Endothelial cell of umbilical vein (primary cell): ENCODE measurements at regions not wholly inside any gene's neighbourhood (a gene's known extent, or its start where the extent isn't known, plus 50 kb on each side); places are given as distances from the start of the nearest gene placed in this dataset.

Source experiments
- BruUV-seq: library from RNA; stranded (reverse); fragments of 400-500 nt; replicated peaks from 2 replicates; lab custom pipeline; 2021; lab: Mats Ljungman, UMichigan
- CTCF ChIA-PET: fragments of 300-600, 350-600 bp; sonication (Branson Sonifier 250); formaldehyde crosslinking; loops from one replicate; lab custom pipeline; 2021; ENCODE audit warnings: antibody characterized with exemption, inconsistent platforms; lab: Charles Lee
- POLR2A ChIA-PET: fragments of 300-600, 350-600 bp; sonication (Branson Sonifier 250); formaldehyde crosslinking; loops from one replicate; lab custom pipeline; 2021; ENCODE audit warnings: antibody characterized with exemption, inconsistent platforms; lab: Charles Lee
- DNase-seq: peaks from one replicate; pipeline ENCODE4 v3.0.0-alpha.2; 2011; ENCODE audit warnings: low read depth, low spot score
- FAIRE-seq: peaks from 2 replicates; lab custom pipeline; 2011; peaks lifted over from hg19 to GRCh38; lab: Jason Lieb, UNC
- H2AFZ ChIP-seq: 2 replicates; pipeline ENCODE4 v1.6.0; 2012; ENCODE audit warnings: low read depth, low read length, control low read depth, inconsistent platforms
- H3K27ac ChIP-seq: 2 replicates; pipeline ENCODE4 v1.5.1; 2011; ENCODE audit warnings: low read depth, mild to moderate bottlenecking, control low read depth, low read length, moderate library complexity; ENCODE audit not compliant: insufficient read depth
- H3K27me3 ChIP-seq, 2 experiments: 2 replicates each; pipeline versions ENCODE4 v1.6.0 to v1.6.1; 2011; ENCODE audit warnings: low read length in 2 of 2, mixed read lengths in 1 of 2; ENCODE audit not compliant: control insufficient read depth in 2 of 2, insufficient read depth in 2 of 2
- H3K36me3 ChIP-seq, 2 experiments: 2 replicates in 1 of 2; 3 replicates in 1 of 2; pipeline ENCODE4 v1.5.1; 2011; ENCODE audit warnings: low read length in 2 of 2, mild to moderate bottlenecking in 1 of 2, moderate library complexity in 1 of 2; ENCODE audit not compliant: control insufficient read depth in 2 of 2, insufficient read depth in 2 of 2; ENCODE audit errors: extremely low read depth in 1 of 2
- H3K4me1 ChIP-seq: 3 replicates; pipeline ENCODE4 v1.5.1; 2011; ENCODE audit warnings: mild to moderate bottlenecking, low read length; ENCODE audit not compliant: control insufficient read depth, insufficient read depth; ENCODE audit errors: extremely low read depth
- H3K4me2 ChIP-seq: 2 replicates; pipeline ENCODE4 v1.6.1; 2011; ENCODE audit warnings: low read length, control low read depth, mixed read lengths; ENCODE audit not compliant: insufficient read depth
- H3K4me3 ChIP-seq, 3 experiments: fragments of 200-600 bp in 1 of 3; sonication (generic), shearing (Covaris generic) in 1 of 3; replicated peaks in 1 of 3; 2 replicates each; pipeline ENCODE4 v1.5.1; 2011 to 2016; ENCODE audit warnings: control low read depth in 3 of 3, low read length in 3 of 3, mild to moderate bottlenecking in 2 of 3, inconsistent platforms in 1 of 3, low read depth in 1 of 3, moderate library complexity in 1 of 3; ENCODE audit not compliant: insufficient read depth in 1 of 3
- H3K79me2 ChIP-seq: 2 replicates; pipeline ENCODE4 v1.6.0; 2012; ENCODE audit warnings: low read length, inconsistent platforms; ENCODE audit not compliant: control insufficient read depth, insufficient read depth
- H3K9ac ChIP-seq: replicated peaks from 2 replicates; pipeline ENCODE3; 2011; ENCODE audit warnings: low read length, control low read depth; ENCODE audit not compliant: insufficient read depth; ENCODE audit errors: extremely low read depth
- H3K9me1 ChIP-seq: replicated peaks from 3 replicates; pipeline ENCODE4 v1.6.0; 2011; ENCODE audit warnings: mild to moderate bottlenecking, low read length; ENCODE audit not compliant: control insufficient read depth, insufficient read depth; ENCODE audit errors: extremely low read depth
- H3K9me3 ChIP-seq: replicated peaks from 2 replicates; pipeline ENCODE4 v1.5.1; 2012; ENCODE audit warnings: low read length, inconsistent platforms; ENCODE audit not compliant: control insufficient read depth, insufficient read depth
- H4K20me1 ChIP-seq: replicated peaks from 2 replicates; pipeline ENCODE3; 2011; ENCODE audit warnings: mild to moderate bottlenecking, low read length; ENCODE audit not compliant: control insufficient read depth, insufficient read depth; ENCODE audit errors: extremely low read depth
- CTCF ChIP-seq, 2 donors: IDR thresholded peaks; 1 replicate in 1 of 2; 2 replicates in 1 of 2; pipeline ENCODE4 v1.5.1; 2011; ENCODE audit warnings: low read length in 2 of 2, mild to moderate bottlenecking in 2 of 2, moderate library complexity in 2 of 2, control low read depth in 1 of 2, inconsistent platforms in 1 of 2, low read depth in 1 of 2; ENCODE audit not compliant: insufficient read depth in 1 of 2; ENCODE audit errors: extremely low read depth in 1 of 2
- EZH2 ChIP-seq: IDR thresholded peaks from 2 replicates; pipeline ENCODE4 v1.6.1; 2012; ENCODE audit warnings: borderline replicate concordance, low read depth, mild to moderate bottlenecking, moderate library complexity, low read length, inconsistent platforms; ENCODE audit not compliant: severe bottlenecking
- FOS ChIP-seq: IDR thresholded peaks from 2 replicates; pipeline ENCODE4 v1.6.1; 2011; ENCODE audit warnings: mild to moderate bottlenecking, low read length, moderate library complexity, borderline replicate concordance; ENCODE audit not compliant: insufficient read depth
- GATA2 ChIP-seq: IDR thresholded peaks from 2 replicates; pipeline ENCODE4 v1.7.0; 2011; ENCODE audit warnings: low read depth, mild to moderate bottlenecking, moderate library complexity, mixed read lengths, low read length; ENCODE audit not compliant: insufficient read length, insufficient read depth
- JUN ChIP-seq: IDR thresholded peaks from 2 replicates; pipeline ENCODE4 v1.6.1; 2011; ENCODE audit warnings: borderline replicate concordance, low read depth; ENCODE audit not compliant: insufficient read length, insufficient read depth
- MAX ChIP-seq: IDR thresholded peaks from 2 replicates; pipeline ENCODE4 v1.6.1; 2011; ENCODE audit not compliant: insufficient read depth, insufficient read length
- MYC ChIP-seq: IDR thresholded peaks from one replicate; pipeline ENCODE4 v1.6.1; 2011; ENCODE audit warnings: mild to moderate bottlenecking, low read depth, low read length
- POLR2A ChIP-seq: IDR thresholded peaks from 2 replicates; pipeline ENCODE4 v1.6.1; 2012; ENCODE audit warnings: low read depth, mild to moderate bottlenecking, control low read depth, low read length
- POLR2AphosphoS5 ChIP-seq: IDR thresholded peaks from 2 replicates; pipeline ENCODE4 v1.6.1; 2012; ENCODE audit warnings: low read depth, mild to moderate bottlenecking, control low read depth, low read length, moderate library complexity; ENCODE audit not compliant: insufficient read depth
- dilution Hi-C: fragments of 300-500 bp; cut with MboI; formaldehyde crosslinking; loops from one replicate; pipeline ENCODE4 v1.15.0; 2019; ENCODE audit warnings: low sequenced_read_pairs; ENCODE audit not compliant: extremely low pct_ligation_motif_present
- intact Hi-C: fragments of 100-400 bp; cut with micrococcal nuclease; formaldehyde crosslinking; loops from one replicate; pipeline ENCODE4 v1.10.0; 2022

GRCh38 chr5:115458416-115458815 is 86.2 kb downstream of the FEM1C start:
- POLR2A ChIA-PET = no interaction called here
- Histone ChIP-seq H3K4me3 (no peak overlapping the region), H3K27ac (no peak overlapping the region), H3K9me1 (no peaks in the 10 kb centered on the region), H3K9ac (no peak overlapping the region), H3K27me3 (no peaks in the 10 kb centered on the region), H3K36me3 (no peaks in the 10 kb centered on the region), H4K20me1 (no peaks in the 10 kb centered on the region), H3K4me2 (no peak overlapping the region), H3K4me1 (peaks cover 47% of the 10 kb centered on the region), H2AFZ (no peak overlapping the region), H3K9me3 (no peaks in the 10 kb centered on the region), H3K79me2 (no peaks in the 10 kb centered on the region)
- CTCF ChIA-PET = no interaction called here
- TF ChIP-seq POLR2A = no peak
- no peak for TF ChIP-seq POLR2AphosphoS5
- no peak for TF ChIP-seq JUN
- TF ChIP-seq CTCF (IDR thresholded peaks at IDR 0.05; ENCODE audit: extremely low read depth in 1 of 2, insufficient read depth in 1 of 2, low read depth in 1 of 2, low read length in 2 of 2) = no peak
- TF ChIP-seq EZH2 = no peak
- TF ChIP-seq GATA2 = no peak
- TF ChIP-seq MYC = no peak
- TF ChIP-seq FOS = no peak
- no peak for TF ChIP-seq MAX
- DNase-seq (no peak), FAIRE-seq (no peak)
- no TSS peak for BruUV-seq
- intact Hi-C loops = no loop called here
- dilution Hi-C loops = no loop called here
